Esophagus mucosa (tissue), 1 donor: ENCODE measurements at regions not wholly inside any gene's neighbourhood (a gene's known extent, or its start where the extent isn't known, plus 50 kb on each side); places are given as distances from the start of the nearest gene placed in this dataset.
"Not testable (repeated sequence)": the region's sequence is repeated elsewhere in the genome, so short reads cannot be mapped to it uniquely, and the experiment has no call there.

Experiments
- ATAC-seq: fragments of 200-7000 bp; cut with Tn5 transposase; one replicate; pipeline ENCODE4 v1.9.1; 2020
- donor health status: DM: yes; HTN: yes; CAD: no.

DNA sequence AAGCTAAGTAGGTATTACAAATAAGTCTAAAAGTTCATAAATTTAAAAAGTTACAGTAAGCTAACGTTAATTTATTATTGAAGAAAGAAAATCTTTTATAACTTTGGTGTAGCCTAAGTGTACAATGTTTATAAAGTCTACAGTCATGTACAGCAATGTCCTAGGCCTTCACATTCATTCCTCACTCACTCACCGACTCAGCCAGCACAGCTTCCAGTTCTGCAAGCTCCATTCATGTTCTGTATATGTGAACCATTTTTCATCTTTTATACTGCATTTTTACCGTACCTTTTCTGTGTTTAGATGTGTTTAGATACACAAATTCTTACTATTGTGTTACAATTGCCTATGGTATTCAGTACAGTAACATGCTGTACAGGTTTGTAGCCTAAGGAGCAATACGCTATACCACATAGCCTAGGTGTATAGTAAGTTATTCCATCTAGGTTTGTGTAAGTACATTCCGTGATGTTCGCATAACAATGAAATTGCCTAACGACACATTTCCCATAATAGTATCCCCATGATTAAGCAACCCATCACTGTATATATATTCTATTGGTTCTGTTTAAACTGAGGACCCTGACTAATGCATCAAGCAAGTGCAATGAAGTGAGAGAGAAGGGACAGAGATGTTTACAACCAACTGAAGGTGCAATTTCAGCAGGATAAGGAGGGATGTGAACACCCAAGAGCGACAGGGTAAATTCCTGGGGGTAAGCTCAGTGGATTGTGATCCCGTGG lies 88.9 kb upstream of the TRIO start:
- no peak for ATAC-seq

DNA sequence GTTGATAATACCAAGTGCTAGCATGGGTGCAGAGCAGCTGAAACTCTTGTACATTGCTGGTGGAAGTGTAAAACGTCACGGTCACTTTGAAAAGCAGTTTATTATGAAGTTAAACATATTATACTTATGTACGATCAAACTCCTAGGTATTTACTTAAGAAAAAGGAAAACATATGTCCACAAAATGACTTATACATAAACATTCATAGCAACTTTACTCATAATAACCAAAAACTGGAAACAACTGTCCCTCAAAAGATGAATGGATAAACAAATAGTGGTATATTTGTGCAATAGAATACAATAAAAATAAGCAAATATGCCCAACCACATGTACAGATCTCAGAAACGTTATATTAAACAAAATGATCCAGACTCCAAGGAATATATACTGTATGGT lies 92.3 kb upstream of the TRIO start:
- ATAC-seq = no peak

DNA sequence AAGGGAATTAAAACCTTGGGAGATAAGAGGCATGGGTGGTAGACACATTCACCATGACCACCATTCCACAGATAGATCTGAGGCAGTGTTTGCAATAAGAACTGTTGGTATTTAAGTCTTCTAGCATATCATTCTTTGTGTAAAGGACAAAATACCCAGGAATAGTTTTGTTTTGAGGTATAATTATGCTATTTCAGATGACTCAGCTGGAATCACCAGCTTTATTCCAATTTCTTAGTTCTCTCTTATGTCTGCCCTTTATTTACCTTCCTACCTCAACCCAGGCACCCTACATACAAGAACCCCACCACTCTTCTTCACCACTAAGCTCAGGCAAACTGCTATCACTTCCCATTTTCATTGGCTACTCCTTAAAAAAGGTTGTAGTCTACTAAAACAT lies 94.7 kb upstream of the TRIO start:
- ATAC-seq = no peak

DNA sequence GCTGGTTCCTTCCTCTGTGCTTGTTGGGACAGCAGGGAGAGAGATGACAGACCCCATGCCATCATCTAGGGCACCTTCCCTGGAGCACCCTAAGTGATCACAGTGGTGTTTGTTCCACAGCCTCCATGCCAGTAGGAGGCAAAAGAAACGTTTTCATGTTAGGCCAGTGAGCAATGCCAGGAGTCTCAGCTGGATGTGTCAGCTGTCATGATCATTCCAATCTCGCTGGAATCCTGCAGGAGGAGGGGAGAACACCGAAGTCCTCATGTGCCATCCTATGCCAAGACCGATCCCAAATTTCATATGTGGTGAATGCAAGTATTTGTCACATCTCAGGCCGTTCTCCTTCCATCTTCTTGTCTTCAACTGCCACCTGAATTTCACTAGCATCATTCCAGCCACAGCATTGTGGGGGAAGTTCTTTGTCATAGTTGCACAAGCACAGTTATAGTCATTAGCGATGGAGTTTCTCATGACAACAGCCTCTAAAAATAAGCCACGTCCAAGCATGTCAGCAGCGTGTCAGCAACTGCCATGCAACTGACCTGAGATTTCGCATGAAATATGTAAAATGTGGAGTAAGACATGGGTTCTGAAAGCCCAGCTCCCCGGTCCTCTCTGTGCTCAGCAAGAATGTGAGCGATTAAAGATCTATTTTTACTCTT lies 97.2 kb upstream of the DNAH5 start:
- no peak for ATAC-seq

DNA sequence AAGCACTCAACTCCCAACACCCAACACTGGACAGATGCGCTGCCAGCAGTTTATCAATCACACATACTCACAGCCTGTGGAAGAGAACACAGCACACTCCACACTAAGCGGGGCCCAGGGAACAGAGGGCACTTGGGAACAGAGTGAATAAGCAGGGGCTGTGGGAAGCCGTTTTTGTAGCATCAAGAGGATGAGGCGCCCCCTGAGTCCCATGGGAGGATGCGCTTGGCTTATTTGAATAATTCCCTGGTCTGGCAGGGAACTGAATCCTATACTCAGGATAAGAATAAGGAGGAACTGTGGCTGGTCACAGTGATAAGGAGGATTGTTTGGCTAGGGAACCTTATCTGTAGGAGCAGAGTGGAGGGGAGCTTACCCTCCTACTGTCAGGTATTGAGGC lies 96.1 kb upstream of the DNAH5 start:
- ATAC-seq = no peak

DNA sequence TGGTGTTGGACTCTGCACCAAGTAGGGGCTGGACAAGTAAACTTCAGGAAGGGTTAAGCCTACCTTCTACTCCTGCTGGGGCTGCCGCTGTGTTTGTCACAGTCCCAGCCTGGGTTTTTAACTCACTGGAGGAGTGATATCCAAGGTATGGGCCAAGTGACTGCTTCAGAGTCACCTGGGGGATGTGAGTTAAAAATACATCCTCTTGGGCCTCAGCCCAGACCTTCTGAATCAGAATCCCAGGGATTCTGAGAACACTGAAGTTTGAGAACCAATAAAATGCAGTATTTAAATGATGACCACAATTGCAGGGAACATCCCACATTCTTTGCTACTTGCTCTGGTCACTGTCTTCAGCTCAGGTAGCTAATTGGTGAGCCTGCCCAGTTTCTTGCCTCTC lies 95.1 kb upstream of the DNAH5 start:
- peak; percentile 21 for ATAC-seq

DNA sequence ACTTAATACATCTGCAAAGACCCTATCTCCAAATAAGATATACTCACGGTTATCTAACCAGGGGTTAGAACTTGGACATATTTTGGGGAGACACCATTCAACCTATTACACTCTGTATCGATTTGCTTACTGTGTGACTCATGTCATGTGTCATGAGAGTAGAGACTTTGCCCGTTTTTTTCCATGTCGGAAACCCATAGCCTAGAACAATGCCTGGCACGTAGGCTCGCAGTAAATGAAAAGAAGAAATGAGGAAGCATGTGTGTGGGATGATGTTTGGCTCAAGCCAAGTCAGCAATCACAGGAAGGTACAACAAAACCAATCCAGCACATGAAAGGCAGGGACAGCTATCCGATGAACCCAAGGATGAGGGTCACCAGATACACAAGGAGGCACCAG lies 94.6 kb upstream of the DNAH5 start:
- no peak for ATAC-seq

DNA sequence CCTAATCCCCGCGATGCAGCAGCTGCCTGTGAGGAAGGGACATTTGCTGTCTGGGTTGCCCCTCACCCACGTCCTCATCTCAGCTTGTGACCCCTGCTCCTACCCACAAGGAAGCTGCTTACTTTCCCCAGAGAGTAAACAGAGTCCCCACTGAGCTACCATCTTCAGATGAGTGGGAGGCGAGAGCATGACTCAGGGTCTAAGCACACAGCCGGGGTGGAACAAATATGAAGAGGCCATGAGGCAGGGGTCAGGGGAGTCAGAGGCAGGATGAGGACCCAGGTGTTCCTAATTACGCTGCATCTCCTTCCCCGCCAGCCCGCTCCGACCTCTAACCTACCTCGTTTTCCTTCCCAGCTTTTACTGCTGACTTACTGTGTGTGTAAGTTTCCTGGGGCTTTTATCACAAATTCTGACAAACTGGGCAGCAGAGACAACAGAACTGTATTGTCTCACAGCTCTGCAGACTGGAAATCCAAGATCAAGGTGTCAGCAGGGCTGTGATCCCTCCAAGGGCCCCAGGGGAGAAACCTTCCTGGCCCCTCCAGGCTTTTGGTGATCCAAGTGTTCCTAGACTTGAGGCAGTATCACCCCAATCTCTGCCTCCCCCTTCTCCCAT lies 94.0 kb upstream of the DNAH5 start:
- no peak for ATAC-seq

DNA sequence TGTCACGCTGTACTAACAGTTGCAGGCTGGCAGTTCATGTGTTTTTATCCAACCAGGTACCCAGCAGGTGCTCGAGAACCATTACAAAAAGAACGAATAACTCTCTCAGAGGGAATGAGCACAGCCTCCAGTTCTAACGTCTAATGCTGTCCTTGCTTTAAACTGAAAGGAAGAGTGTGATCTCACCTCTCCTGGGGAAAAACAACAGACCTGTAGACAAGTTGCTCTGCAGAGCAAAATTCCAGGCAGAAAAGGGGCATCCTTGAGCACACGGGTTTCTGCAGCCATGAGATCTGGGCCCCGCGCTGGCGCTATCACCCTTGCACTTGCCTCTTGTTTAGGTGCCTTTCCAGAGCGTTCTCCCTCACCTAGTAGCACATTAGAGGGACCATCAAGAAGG lies 92.5 kb upstream of the DNAH5 start:
- ATAC-seq = no peak

DNA sequence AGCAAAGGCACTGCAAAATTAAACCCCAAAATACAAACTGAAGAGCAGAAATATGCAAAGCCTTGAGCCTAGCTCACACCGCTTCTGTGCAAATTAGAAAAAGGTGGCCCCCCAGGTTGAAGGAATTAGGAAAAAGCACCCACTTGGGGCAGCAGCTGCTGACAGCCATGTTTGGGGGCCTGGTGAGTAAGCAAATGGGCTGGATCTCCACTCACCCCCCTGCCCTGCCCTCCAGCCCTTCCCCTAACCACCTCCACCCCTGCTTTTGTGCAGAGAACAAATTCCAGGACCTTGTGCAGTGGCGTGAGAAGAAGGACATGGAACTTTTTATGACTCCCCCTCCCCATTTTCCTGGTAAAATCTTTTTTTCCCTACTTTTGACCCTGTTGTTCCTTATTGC lies 92.0 kb upstream of the DNAH5 start:
- ATAC-seq = no peak

DNA sequence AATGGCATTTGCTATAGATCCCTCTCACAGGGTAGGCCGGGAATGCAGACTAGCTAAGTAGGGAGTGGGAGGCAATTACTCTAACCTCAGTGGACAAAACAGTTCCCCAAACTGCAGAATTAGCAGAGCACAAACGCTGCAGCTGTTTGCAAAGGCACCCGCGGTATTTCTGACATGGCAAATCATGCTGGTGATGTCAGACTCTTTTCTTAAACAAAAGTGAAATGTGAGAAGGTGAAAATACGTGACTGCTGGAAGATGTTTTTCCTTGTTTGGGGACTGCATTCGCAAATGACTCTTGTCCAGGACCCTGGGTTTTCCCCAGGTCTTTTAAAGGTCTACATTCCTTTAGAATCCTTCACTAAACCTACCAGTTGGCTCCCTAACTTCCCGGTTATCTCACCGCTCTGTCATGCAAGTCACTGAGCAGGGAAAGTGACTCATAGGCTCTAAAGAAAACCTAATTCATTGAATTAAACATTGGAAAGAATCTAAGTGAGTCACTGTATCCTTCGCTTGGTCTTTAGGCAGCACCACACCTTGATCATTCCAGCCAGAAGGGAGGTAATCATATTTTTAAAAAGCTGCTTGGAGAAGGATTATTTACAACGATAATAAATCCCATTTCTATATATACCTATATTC lies 91.5 kb upstream of the DNAH5 start:
- peak; percentile 93 for ATAC-seq

DNA sequence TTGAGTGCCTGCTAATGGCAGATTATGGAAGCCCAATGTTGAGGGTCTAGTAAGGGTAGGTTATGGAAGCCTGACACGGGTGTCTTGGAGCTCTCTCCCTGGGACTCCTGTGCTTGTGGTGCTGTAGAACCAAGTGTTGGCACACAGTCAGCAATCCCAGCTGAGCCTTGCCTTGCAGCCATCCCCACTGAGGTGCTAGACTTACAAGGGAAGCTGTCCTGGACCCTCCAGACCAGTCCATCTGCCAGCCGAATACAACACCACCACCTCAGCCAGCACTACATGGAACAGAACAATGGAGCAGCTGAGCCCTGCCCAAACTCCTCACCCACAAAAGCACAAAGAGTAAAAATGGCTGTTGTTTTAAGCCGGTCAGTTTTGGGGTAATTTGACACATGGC lies 90.5 kb upstream of the DNAH5 start:
- no peak for ATAC-seq

DNA sequence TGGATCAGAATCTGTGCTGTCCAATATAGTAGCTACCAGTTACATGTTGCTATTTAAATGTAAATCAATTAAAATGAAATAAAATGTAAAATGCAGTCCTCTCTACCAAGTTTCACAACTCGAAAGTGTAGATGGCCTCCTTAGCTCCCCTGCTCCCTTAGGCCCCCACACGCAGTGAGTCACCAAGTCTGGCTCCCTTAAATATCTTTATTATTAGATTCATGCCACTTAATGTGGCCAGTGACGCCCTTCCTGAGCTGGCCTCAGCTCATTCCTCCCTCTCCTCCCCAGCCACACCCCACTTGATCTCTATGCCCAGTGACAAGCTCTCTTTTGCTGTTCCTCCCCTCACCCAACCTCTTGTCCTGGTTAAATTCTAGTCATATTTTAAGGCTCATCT lies 88.4 kb upstream of the DNAH5 start:
- no peak for ATAC-seq

DNA sequence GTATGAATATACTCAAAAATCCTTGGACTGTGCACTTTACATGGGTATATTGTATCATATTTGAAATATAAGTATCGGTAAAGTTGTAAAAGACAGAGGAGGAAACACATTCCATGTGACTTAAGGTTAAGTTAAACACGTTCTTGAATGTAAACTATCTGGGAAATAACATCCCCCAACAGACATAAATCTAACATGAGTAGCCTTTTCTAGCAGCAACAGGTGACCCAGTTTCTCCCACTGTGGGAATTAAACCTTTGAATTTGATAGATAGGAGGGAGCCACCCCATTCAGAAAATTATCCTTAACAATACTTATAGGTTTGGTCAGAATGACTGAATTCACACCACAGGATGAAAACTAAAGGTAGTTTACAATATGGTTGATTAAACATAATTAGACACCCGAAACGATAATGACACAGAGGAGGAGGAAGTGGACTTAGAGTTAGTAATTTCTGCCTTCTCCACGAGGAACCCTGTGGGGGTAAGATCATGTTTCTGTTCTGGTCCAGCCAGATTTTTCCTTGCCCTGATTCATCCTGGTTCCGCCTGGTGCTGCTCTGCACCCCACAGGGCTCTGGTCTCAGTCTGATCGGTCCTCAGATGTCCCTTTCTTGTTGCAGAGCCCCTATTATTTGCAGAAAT lies 84.6 kb upstream of the DNAH5 start:
- ATAC-seq = peak; percentile 43

DNA sequence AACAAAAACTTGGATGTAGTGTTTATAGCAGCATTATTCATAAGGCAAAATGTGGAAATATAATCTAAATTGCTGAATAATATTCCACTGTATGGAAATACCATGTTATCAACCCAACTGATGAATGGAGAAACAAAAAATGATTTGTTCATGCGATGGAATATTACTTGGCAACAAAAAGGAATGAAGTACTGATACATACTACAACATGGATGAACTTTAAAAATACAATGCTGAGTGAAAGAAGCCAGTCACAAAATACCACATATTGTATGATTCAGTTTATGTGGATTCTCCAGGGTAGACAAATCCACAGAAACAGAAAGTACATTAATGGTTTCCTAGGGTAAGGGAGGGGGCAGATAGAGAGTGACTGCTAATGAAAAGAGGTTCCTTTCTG lies 83.7 kb upstream of the DNAH5 start:
- ATAC-seq = no peak

DNA sequence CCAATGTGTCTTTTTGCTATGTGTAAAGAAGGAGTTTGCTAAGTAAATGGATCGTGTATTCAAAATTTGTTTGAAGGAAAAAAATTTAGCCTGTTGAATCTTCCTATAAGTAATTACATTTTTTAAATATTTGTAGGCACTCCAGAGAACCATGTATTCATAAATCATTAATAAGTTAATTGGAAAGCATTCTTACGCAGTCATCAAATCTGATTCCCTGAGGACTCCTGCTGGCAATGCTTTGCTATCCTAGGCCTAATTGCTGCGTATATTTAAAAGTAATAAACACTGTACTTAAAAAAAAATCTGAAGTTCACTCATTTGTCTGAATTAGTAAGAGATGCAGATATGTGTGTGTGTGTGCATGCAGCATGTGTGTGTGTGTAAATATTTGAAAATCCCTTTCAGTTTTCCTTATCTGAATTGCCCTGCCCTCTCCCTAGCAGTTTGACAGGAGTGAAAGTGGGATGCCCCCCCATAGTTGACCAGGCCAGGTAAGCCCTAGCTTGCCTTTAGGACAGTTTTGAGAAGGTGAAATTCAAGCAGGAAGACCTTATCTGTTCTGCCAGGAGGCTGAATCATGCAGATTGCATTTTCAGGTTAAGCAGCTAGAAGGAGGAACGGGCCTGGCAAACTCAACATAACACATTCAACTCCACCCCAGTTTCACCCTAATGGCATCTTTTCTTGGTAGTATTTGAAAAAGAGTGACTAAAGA lies 81.2 kb upstream of the DNAH5 start:
- ATAC-seq = no peak

DNA sequence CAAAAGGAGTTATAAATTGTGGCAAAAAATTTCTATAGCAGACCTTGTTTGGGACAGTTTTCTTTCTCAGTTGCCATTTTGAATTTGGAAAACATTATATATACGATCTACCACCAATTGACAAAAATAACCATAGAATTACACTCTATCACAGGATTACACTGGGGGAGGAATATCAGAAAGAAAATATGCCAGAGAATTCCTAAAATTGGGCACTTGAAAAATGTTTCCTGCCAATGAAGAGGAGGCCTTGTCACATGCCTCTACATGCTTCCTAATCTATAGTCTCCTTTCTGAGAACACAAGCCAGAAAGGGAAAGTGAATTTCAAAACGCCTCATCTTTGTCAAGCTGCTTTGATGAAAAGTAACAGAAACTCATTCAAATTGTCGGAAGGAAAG lies 78.5 kb upstream of the DNAH5 start:
- ATAC-seq = no peak

DNA sequence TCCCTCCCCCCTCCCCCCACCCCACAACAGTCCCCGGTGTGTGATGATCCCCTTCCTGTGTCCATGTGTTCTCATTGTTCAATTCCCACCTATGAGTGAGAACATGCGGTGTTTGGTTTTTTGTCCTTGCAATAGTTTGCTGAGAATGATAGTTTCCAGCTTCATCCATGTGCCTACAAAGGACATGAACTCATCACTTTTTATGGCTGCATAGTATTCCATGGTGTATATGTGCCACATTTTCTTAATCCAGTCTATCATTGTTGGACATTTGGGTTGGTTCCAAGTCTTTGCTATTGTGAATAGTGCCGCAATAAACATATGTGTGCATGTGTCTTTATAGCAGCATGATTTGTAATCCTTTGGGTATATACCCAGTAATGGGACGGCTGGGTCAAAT lies 76.5 kb upstream of the DNAH5 start:
- not testable (repeated sequence) for ATAC-seq

DNA sequence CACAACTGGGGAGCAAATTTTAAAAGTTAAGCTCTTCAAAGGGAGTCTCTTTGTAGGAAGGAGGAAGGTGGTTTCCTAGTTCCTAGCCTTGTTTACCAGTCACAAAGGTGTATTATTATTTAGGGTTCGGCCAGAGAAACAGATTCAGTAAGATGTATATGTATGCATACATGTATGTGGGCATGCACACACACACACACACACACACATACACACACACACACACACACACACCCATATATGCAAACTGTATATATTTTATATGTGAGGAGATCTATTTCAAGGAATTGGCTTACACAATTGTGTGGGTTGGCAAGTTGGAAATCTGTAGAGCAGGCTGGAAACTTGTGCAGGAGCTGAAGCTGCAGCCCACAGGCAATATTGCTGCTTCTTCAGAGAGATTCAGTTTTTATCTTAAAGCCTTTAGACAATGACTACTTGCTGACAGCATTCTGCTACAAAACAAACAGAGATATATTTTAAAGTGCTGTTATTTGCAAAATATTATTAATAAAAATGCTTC lies 75.3 kb upstream of the DNAH5 start:
- ATAC-seq = no peak

DNA sequence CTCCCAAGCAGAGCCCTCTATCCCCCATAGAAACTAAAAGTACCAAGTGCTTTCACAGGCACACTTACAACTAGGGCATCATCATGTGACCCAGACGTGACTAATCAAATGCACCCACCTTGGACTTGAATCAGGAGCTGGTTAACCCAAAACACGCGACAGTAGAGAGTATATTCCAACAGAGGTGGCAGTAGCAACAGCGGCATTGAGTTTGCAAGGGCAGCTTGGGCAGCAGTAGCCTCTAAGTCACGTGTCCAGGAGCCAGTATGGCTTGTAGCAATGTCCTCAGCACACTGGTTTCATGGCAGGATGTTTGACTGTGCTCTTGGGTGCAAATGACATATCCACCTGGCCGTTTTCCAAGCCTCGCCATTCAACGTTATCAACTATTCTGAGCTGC lies 73.4 kb upstream of the DNAH5 start:
- ATAC-seq = no peak

DNA sequence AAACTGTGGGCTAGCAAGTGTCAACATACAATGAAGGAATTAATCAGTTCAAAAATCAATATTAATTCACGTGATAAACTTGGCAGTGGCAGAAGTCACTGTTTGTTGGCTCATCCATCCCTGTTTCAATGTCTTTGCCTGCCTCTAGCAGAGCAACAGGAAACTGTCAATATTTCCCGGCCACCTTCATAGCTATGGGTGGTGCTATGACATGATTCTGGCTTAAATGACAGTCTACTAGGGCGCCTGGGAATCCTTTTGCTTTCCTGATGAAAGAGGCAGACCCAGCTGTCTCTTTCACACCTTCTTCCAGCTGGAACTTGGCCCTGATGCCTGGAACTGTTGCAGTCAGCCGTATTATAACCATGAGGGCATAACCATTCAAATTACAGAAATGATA lies 72.1 kb upstream of the DNAH5 start:
- ATAC-seq = no peak
